ENCODE measurements at regions not wholly inside any gene's neighbourhood (a gene's known extent, or its start where the extent isn't known, plus 50 kb on each side); places are given as distances from the start of the nearest gene placed in this dataset.
A peak's percentile ranks its signal among the peaks of the same experiment; 100 is the strongest.

DNA sequence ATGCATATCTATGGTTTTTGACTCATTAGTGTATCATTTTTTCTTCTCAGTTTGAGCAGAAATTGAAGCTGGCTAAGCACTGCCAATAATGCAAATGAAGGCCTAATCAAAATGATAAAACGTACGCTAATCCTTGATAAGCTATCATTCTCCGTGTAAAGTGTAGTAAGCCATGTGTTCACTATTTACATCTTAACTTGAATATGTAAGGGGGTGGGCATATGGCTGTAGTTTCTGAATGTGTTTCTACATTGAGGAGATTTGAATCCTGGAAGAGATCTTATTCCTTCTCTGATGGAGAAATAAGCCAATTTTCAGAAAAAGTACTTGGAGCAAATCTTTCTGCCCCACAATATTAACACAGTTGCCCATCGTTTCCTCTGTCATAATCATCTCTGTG is 351.8 kb upstream of the ANO3 start:
- no peak overlapping the region for H3K4me3 ChIP-seq (ENCODE audit: low read depth, low read length)
- TF ChIP-seq, protein P1, sequence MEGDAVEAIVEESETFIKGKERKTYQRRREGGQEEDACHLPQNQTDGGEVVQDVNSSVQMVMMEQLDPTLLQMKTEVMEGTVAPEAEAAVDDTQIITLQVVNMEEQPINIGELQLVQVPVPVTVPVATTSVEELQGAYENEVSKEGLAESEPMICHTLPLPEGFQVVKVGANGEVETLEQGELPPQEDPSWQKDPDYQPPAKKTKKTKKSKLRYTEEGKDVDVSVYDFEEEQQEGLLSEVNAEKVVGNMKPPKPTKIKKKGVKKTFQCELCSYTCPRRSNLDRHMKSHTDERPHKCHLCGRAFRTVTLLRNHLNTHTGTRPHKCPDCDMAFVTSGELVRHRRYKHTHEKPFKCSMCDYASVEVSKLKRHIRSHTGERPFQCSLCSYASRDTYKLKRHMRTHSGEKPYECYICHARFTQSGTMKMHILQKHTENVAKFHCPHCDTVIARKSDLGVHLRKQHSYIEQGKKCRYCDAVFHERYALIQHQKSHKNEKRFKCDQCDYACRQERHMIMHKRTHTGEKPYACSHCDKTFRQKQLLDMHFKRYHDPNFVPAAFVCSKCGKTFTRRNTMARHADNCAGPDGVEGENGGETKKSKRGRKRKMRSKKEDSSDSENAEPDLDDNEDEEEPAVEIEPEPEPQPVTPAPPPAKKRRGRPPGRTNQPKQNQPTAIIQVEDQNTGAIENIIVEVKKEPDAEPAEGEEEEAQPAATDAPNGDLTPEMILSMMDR (IDR thresholded peaks at IDR 0.05; ENCODE audit: insufficient read depth, low read depth, low read length) = no peak
- no peaks in the 10 kb centered on the region for H3K27me3 ChIP-seq (ENCODE audit: control insufficient read depth, insufficient read depth, low read length)
- CTCF ChIA-PET = no interaction called here
- DNase-seq (ENCODE audit: low read depth) = no peak
- no peaks in the 10 kb centered on the region for H3K36me3 ChIP-seq (ENCODE audit: control insufficient read depth, insufficient read depth, low read length)
- POLR2A ChIA-PET = no interaction called here

DNA sequence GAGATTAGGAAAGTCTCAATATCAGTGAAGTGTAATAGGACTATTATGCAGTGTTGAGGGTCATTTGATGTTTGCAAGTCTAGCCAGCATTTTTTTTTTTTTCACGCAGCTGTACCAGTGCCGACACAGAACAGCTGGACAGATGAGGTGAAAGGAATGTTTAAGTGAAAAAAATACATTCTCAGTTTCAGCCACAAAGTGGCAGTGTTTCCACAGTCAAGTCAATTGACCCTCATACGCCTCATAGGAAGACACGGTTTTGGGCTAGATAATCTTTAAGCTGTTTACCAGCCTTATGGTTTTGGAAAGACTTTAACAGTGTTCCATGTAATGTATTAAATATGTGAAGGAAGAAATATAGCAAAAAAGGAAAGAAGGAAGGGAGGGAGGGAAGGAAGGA is 349.9 kb upstream of the ANO3 start:
- ChIA-PET POLR2A (no interaction called here), CTCF (interaction anchor here (0.6 to 4.3 kb wide), 38 partner anchors 8 to 311 kb away, joined by 3 to 54 read pairs (median 4); no protein-coding TSS in a partner anchor)
- TF ChIP-seq, protein P1 (IDR thresholded peaks at IDR 0.05; ENCODE audit: insufficient read depth, low read depth, low read length) = peak; percentile 52
- H3K4me3 ChIP-seq (ENCODE audit: low read depth, low read length) = no peak overlapping the region
- H3K36me3 ChIP-seq (ENCODE audit: control insufficient read depth, insufficient read depth, low read length) = no peaks in the 10 kb centered on the region
- H3K27me3 ChIP-seq (ENCODE audit: control insufficient read depth, insufficient read depth, low read length) = no peaks in the 10 kb centered on the region
- peak; percentile 16 for DNase-seq (ENCODE audit: low read depth)

DNA sequence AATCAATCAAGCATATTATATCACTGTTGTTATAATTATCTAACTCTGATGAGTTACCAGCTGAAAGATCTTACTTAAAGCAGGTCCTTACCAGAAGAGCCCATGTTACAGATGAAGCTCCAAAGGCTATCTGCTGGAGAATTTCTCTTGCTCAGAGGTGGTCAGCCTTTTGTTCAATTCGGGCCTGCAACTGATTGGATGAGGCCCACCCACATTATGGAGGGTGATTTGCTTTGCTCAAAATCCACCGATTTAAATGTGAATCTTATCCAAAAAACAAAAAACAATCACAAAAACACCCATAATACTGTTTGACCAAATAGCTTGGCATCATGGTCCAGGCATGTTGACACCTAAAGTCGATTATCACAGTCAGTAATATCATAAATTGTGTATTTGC is 348.6 kb upstream of the ANO3 start:
- Histone ChIP-seq H3K27me3 (ENCODE audit: control insufficient read depth, insufficient read depth, low read length) (no peaks in the 10 kb centered on the region), H3K4me3 (ENCODE audit: low read depth, low read length) (no peak overlapping the region), H3K36me3 (ENCODE audit: control insufficient read depth, insufficient read depth, low read length) (no peaks in the 10 kb centered on the region)
- ChIA-PET CTCF (interaction anchor here (1.6 to 4.3 kb wide), 8 partner anchors 10 to 246 kb away, joined by 5 to 54 read pairs (median 12); no protein-coding TSS in a partner anchor), POLR2A (no interaction called here)
- TF ChIP-seq, protein P1 (IDR thresholded peaks at IDR 0.05; ENCODE audit: insufficient read depth, low read depth, low read length) = no peak
- no peak for DNase-seq (ENCODE audit: low read depth)

DNA sequence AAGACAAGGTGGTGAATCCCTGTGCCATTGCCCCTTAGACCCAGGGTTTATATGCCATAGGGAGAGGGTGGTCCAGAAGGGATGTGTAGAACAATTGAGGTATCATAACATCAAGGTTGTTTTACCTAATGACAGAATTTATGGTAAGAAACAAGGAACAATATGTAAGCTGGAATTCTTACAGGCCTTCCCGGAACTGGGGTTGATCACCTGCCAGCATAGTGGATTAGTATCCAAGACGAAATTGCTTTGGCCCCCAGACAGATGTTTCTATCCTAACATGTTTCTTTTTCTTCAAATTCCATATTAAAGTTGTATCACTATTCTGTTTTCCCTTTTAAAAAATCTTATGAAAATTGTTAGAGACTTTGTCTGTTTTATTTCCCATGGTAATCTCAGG is 343.8 kb upstream of the ANO3 start:
- ChIA-PET CTCF (interaction anchor here (1.0 to 1.8 kb wide), 2 partner anchors 231 to 239 kb away, joined by 3 read pairs; no protein-coding TSS in a partner anchor), POLR2A (no interaction called here)
- TF ChIP-seq, protein P1 (IDR thresholded peaks at IDR 0.05; ENCODE audit: insufficient read depth, low read depth, low read length) = no peak
- Histone ChIP-seq H3K4me3 (ENCODE audit: low read depth, low read length) (no peak overlapping the region), H3K36me3 (ENCODE audit: control insufficient read depth, insufficient read depth, low read length) (no peaks in the 10 kb centered on the region), H3K27me3 (ENCODE audit: control insufficient read depth, insufficient read depth, low read length) (no peaks in the 10 kb centered on the region)
- no peak for DNase-seq (ENCODE audit: low read depth)

DNA sequence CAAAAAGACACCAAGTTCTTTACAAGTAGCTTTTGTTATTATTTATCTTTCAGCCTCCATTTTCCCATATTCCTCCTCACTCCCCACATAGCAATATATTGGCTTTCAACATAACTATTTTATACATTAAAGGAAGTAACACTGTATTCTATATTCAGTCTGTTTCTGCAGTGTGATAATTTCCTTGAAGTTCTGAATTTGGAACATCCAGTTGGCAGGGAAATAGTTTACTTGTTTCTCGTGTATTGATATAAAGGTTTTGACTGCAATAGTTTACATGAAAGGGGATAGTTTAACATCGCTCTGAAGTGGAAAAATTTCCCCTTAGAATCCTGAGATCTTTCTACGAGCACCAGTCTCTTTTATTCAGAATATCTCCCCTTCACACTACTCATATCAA is 341.5 kb upstream of the ANO3 start:
- H3K27me3 ChIP-seq (ENCODE audit: control insufficient read depth, insufficient read depth, low read length) = no peaks in the 10 kb centered on the region
- POLR2A ChIA-PET = no interaction called here
- TF ChIP-seq, protein P1 (IDR thresholded peaks at IDR 0.05; ENCODE audit: insufficient read depth, low read depth, low read length) = no peak
- no peak for DNase-seq (ENCODE audit: low read depth)
- no peak overlapping the region for H3K4me3 ChIP-seq (ENCODE audit: low read depth, low read length)
- CTCF ChIA-PET = interaction anchor here (0.7 to 2.4 kb wide), 2 partner anchors 8 to 38 kb away, joined by 3 to 14 read pairs; no protein-coding TSS in a partner anchor
- H3K36me3 ChIP-seq (ENCODE audit: control insufficient read depth, insufficient read depth, low read length) = no peaks in the 10 kb centered on the region
